HG03039 (cell line): ENCODE measurements at regions not wholly inside any gene's neighbourhood (a gene's known extent, or its start where the extent isn't known, plus 50 kb on each side); places are given as distances from the start of the nearest gene placed in this dataset.
"Not testable (repeated sequence)": the region's sequence is repeated elsewhere in the genome, so short reads cannot be mapped to it uniquely, and the experiment has no call there.

Source experiments
- ATAC-seq: cut with Tn5 transposase; IDR thresholded peaks from one replicate; pipeline ENCODE4 v1.9.1; 2021; ENCODE audit warnings: mild to moderate bottlenecking, moderate library complexity; ENCODE audit not compliant: unreplicated experiment

- no peak for ATAC-seq
Observed at GRCh38 chr5:36778336-36778735, 98.2 kb upstream of the NIPBL start.

- ATAC-seq = not testable (repeated sequence)
Observed at GRCh38 chr5:36782612-36783011, 94.0 kb upstream of the NIPBL start.

DNA sequence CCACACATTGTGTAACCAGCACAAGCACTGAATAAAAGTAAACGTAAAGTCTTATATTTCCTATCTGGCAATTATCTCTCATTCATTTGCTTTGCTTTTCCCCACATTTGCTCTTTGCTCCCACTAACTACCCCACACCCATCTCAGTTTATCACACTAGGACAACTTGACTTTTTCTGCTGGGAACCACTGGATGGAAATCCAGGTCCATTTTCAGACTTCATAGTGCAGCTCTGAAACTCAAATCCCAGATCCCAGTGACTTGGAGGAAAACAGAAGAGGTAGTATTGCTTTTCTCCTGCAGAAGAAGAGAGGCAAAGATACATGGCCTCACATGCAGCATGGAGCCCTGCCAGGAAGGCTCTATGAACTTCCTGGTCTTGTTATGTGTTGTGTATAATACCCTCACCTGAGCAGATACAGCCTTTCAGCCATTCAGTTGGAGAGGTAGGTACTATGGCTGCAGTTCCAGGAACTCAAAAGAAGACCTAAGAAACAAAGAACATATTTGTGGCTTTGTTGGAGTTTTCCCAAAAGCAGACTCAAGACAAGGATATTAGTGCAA, 90.0 kb upstream of the NIPBL start:
- no peak for ATAC-seq

GRCh38 chr5:36787365-36788093, 89.0 kb upstream of the NIPBL start:
- ATAC-seq = no peak

- no peak for ATAC-seq
Observed at GRCh38 chr5:36790847-36791246, 85.7 kb upstream of the NIPBL start.

GRCh38 chr5:36792560-36793180, 83.9 kb upstream of the NIPBL start:
- ATAC-seq = no peak

- ATAC-seq = no peak
Observed at GRCh38 chr5:36795366-36795765, 81.2 kb upstream of the NIPBL start.

DNA sequence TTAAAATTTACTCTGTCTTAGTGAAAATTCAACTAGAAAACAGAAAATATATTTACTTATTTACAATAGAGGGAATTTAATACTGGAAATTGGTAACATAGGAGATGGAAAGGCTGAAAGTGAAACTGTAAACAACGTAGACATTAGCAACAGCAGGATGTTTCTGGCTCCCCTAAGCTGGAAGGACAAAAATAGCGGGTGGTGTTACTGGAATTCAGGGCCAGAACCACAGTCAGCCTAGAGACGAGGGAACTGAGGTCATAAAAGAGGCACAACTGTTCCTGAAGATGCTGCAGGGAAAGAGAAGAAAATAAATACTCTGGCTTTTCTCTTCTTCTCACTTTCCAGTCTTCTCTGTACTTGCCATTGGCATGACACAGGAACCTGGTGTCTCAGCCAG, 80.4 kb upstream of the NIPBL start:
- no peak for ATAC-seq

DNA sequence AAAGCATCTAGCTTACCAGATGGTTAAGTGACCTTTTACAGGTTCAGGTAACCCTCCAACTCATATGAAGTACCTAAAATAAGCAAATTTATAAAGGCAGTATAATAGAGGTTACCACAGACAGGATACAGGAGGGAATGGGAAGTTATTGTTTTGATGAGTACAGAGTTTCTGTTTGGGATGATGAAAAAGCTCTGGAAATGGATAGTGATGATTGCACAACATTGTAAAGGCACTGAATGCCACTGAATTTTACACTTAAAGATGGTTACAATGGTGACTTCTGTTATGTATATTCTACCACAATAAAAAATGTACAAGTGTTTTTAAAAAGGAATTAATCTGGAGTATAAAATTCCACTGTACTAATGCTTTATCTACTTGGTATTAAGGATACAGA, 75.0 kb upstream of the NIPBL start:
- ATAC-seq = no peak

GRCh38 chr5:36802187-36802586, 74.4 kb upstream of the NIPBL start:
- no peak for ATAC-seq

- not testable (repeated sequence) for ATAC-seq
Observed at GRCh38 chr5:36813249-36813648, 63.3 kb upstream of the NIPBL start.

DNA sequence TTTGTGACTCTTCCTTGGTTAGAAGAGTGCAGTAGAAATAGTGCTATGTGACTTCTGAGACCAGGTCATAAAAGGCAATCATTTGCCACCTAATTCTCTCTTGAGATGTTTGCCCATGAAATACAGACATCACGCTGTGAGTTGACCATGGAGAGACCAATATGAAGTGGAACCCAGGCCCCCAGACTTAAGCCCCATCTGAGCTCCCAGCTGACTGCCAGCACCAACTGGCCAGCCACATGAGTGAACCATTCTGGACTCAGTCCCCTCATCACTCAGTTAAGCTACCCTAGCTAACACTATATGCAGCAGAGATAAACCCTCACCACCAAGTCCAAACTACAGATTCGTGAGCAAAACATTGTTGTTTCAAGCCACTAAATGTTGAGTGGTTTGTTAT, 60.7 kb upstream of the NIPBL start:
- ATAC-seq = no peak

- no peak for ATAC-seq
Observed at GRCh38 chr5:36820900-36821299, 55.7 kb upstream of the NIPBL start.

DNA sequence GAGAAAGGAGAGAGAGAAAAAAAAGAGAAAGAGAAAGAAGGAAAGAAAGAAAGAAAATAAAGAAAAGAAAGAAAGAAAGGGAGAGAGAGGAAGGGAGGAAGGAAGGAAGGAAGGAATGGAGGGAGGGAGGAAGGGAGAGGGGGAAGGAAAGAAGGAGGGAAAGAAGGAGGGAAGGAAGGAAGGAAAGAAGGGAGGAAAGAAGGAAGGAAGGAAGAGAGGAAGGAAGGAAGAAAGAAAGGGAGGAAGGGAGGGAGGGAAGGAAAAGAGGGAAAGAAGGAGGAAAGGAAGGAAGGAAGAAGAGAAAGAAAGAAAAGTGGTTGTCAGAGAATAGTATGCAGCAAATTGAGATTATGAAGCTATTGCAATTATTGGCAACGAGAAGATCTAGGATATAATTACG, 49.9 kb upstream of the NIPBL start:
- no peak for ATAC-seq
